HG02610 (cell line): ENCODE measurements at regions not wholly inside any gene's neighbourhood (a gene's known extent, or its start where the extent isn't known, plus 50 kb on each side); places are given as distances from the start of the nearest gene placed in this dataset.

Experiments
- ATAC-seq: cut with Tn5 transposase; IDR thresholded peaks from one replicate; pipeline ENCODE4 v1.9.1; 2021; ENCODE audit warnings: mild to moderate bottlenecking, moderate library complexity; ENCODE audit not compliant: unreplicated experiment

- no peak for ATAC-seq
These were observed 141.7 kb upstream of the TMEM72 start for GRCh38 chr10:44769450-44769849.

- no peak for ATAC-seq
These were observed 139.7 kb upstream of the TMEM72 start for GRCh38 chr10:44771233-44771995.

DNA sequence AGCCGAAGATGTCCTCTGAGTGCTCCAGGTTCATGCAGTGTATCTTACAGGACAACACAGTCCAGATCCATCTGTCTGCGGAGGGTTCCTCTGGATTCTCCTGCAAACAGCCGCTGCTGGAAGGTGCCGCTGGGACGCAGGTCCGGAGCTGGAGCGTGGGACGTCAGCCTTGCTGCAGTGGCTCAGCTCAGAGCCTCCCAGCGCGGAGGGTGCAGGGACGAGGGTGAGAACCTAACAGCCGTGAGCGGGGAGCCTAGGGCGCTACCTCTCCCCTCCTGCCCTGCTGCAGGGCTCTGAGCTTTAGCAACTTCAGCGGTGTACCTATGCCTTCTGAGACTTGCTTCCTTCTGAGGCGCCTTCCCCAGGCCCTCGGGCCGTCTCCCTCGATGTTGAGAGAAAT lies 137.6 kb upstream of the TMEM72 start:
- ATAC-seq: no peak

DNA sequence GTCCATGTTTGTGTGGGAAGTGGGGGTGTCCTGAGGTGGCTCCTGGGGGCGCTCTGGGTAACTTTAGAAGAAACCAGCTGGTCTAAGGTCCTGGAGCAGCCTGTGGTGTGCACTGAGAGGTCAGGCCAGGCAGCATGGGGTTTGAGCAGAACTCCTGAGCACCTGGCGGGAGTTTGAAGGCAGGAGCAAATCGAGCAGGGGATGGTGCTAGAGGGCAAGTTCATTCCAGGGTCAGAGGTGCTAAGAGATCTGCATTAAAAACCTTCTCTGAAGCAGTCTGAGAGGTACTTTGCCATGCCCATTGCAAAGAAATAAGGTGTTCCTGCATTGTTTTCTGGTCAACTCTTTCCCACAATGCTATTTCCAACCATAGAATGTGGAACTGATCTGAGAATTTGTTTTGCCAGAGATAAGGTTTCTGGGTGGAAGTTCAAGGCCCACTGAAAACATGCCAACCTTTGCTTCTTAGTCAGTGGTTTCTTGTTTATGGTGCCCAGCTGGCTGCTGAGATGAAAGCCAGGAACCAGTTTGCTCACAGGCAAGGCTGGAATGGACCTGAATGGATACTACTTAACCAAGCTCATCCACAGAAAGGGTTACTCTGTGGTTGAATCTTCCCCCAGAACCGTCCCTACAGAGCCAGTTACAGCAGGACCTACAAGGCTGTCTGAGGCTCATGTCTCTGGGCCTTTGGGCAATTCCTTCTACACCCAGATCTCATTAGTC lies 136.3 kb upstream of the TMEM72 start:
- ATAC-seq: no peak

DNA sequence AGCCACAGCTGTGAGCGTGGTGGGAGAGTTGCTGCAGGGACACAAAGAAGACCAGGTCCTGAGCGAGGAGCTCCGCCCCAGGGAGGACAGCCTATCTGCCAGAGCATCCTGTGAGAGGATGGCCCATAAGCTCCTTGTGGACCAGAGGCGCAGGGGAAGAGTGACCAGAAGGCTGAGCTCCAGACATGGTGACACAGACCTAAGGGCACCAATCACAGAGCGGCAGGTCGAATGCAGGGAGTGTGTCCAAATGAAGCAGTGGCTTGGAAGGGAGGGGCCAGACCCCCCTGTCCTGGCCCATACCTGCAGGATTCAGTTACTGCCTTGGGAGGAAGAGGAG lies 135.8 kb upstream of the TMEM72 start:
- ATAC-seq: no peak

DNA sequence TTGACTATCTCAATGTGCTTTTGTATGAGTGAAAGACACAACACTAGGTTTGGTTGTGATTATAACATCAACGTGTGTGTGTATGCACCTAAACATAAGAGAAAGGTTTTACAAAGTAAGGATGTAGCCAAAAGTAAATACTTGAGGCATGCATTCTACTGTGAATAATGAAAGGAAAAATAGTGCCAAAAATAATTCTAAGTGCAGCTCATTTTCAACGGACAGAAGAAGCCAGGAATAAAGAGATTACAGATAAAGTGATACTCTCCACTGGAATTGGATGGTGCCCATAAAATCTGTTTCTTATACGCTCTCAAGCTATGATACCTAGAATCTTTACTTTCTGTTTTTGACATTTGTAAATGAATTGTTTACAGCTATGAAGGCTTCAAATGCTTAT lies 135.0 kb upstream of the TMEM72 start:
- no peak for ATAC-seq

DNA sequence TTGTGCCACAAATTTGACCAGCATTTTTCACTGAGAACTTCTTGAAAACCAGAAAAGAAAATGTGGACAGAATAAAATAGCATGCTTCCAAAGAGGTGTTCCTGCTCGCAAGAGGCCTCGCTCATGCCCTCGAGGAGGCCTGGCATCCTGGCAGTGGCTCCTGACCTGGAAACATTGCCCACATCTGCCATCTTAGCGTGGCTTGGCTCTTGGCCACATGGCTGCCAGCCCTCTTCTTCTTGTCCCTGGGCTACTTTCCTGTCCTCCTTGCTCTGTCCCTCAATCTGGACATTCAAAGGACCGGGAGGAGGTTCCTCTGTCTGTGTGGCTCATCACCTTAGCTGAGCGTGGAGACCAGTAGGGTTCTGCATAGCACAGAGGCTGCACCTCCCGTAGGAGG lies 131.6 kb upstream of the TMEM72 start:
- no peak for ATAC-seq

DNA sequence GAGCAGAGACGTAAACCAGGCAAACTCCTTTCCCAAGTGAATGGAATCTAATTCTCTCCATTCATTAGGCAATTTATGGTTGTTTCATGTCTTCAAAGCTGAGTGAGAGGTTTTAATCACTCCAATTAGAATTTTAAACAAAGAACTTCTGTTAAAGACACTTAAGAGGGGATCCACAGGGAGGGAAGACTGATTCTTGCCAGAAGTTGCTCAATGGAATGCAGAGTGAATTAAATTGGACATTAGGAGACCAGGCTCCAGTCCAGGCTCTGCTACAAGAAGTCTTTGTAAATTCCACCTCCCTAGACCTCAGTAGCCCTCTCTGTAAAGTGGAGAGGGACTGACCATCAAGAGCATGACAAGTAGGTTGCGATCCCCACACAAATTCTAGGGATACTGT lies 130.7 kb upstream of the TMEM72 start:
- no peak for ATAC-seq

GRCh38 chr10:44781131-44781530 lies 130.0 kb upstream of the TMEM72 start:
- no peak for ATAC-seq

DNA sequence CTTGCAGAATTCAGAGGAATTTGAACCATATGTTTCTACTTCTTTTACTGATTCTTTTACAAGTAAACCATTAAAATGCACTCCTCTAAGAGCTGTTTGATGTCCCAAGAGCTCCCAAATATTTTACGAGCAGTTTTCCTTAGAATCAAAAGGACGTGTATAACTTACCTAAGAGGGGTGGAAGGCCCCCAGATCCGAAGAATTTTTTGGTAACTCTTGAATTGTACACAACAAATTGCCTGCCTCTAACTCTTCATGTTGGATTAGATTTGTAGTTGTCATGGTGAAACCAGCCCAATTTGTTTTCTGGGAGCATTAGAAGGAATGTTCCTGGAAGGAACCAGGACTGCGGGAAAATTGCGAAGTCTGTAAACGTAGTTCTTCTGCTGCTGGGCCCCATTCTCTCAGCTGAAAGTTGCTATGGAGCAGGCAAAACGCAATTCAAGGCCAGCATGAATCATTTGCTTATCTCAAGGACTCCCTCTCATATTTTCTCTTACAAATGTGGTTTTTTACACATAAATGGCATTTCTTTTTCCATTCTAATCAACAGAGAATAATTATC lies 124.8 kb upstream of the TMEM72 start:
- no peak for ATAC-seq

GRCh38 chr10:44787480-44788075 lies 123.6 kb upstream of the TMEM72 start:
- no peak for ATAC-seq

DNA sequence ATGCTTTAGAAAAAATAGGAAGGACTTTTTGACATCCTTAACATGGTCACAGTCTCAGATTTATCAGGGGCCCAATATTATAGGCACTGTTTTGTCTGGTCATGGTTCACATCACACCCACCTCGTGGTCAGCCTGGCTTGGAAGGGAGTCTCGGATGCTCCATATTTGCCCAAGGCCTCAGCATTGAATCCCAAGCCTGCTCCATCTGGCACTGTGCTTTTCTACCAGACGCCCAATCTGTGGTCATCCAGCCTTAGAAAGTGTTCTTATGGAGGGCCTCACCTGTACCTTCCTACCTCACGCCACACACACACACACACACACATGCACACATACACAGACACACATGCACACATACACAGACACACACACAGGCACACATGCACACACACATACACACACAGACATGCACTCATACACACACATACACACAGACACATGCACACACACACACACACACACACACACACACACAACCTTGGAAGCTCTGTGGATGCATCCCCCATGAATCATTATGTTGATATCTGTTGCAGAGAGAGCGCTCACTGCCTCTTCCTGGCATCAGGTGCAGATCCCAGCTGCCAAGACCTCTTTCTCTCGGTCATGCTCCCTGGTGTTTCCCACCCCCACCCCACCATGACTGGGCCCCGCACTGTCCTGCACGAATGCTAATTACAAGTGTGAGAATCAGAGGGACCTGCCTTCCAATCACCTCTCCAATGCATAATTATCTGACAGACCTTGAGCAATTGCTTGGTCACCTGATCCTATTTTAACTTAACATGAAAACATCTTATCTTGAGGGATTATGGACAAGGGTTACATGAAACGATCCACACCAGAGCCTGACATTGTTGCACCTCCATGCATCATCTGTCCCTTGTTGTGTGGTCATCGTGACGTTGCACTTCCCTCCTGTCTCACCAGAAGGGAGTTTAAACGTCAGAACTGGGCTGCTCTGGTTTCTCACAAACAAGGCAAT lies 122.7 kb upstream of the TMEM72 start:
- ATAC-seq: no peak

GRCh38 chr10:44792119-44792775 lies 118.9 kb upstream of the TMEM72 start:
- no peak for ATAC-seq

DNA sequence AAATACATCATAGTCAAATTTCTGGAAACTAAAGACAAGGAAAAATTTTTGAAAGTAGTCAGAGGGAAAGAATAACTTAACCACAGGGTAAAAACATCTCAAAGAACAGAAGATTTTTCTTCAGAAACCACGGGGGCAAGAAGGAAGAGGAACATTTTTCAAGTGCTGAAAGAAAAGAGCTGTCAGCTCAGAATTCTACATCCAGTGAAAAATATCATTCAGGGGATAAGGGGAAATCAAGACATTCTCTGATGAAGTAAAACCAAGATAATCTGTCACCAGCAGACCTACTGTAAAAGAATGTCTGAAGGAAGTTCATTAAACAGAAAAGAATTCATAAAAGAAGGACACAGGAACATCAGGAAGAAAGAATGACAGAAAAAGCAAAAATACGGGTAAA lies 111.2 kb upstream of the TMEM72 start:
- ATAC-seq: no peak

- ATAC-seq: no peak
These were observed 109.5 kb upstream of the TMEM72 start for GRCh38 chr10:44801383-44802327.

- no peak for ATAC-seq
These were observed 107.3 kb upstream of the TMEM72 start for GRCh38 chr10:44803862-44804261.

- ATAC-seq: no peak
These were observed 106.5 kb upstream of the TMEM72 start for GRCh38 chr10:44804661-44805060.

- no peak for ATAC-seq
These were observed 105.5 kb upstream of the TMEM72 start for GRCh38 chr10:44805466-44806210.
